ENCODE measurements at regions not wholly inside any gene's neighbourhood (a gene's known extent, or its start where the extent isn't known, plus 50 kb on each side); places are given as distances from the start of the nearest gene placed in this dataset.

GRCh38 chr1:72462186-72462905, 180.0 kb upstream of the NEGR1 start:
- Histone ChIP-seq H3K27me3 (replicated peaks; ENCODE audit: control insufficient read depth, insufficient read depth, low read length) (no peaks in the 10 kb centered on the region), H3K36me3 (ENCODE audit: control insufficient read depth, insufficient read depth, low read length) (no peaks in the 10 kb centered on the region), H3K4me3 (replicated peaks; ENCODE audit: low read depth, low read length) (no peak overlapping the region)
- no peak for DNase-seq (ENCODE audit: extremely low read depth, insufficient read length)
- no peak for TF ChIP-seq CTCF (IDR thresholded peaks at IDR 0.05; ENCODE audit: insufficient read depth, low read length, poor library complexity, severe bottlenecking)

GRCh38 chr1:72442262-72442661, 159.9 kb upstream of the NEGR1 start:
- Histone ChIP-seq H3K36me3 (ENCODE audit: control insufficient read depth, insufficient read depth, low read length) (no peaks in the 10 kb centered on the region), H3K4me3 (replicated peaks; ENCODE audit: low read depth, low read length) (no peak overlapping the region), H3K27me3 (replicated peaks; ENCODE audit: control insufficient read depth, insufficient read depth, low read length) (no peaks in the 10 kb centered on the region)
- TF ChIP-seq CTCF (IDR thresholded peaks at IDR 0.05; ENCODE audit: insufficient read depth, low read length, poor library complexity, severe bottlenecking), result no peak
- DNase-seq (ENCODE audit: extremely low read depth, insufficient read length), result no peak

- Histone ChIP-seq H3K36me3 (ENCODE audit: control insufficient read depth, insufficient read depth, low read length) (no peaks in the 10 kb centered on the region), H3K27me3 (replicated peaks; ENCODE audit: control insufficient read depth, insufficient read depth, low read length) (no peaks in the 10 kb centered on the region), H3K4me3 (replicated peaks; ENCODE audit: low read depth, low read length) (no peak overlapping the region)
- TF ChIP-seq CTCF (IDR thresholded peaks at IDR 0.05; ENCODE audit: insufficient read depth, low read length, poor library complexity, severe bottlenecking), result no peak
- no peak for DNase-seq (ENCODE audit: extremely low read depth, insufficient read length)
Observed at GRCh38 chr1:72439036-72439435, 156.7 kb upstream of the NEGR1 start.

- Histone ChIP-seq H3K36me3 (ENCODE audit: control insufficient read depth, insufficient read depth, low read length) (no peaks in the 10 kb centered on the region), H3K4me3 (replicated peaks; ENCODE audit: low read depth, low read length) (no peak overlapping the region), H3K27me3 (replicated peaks; ENCODE audit: control insufficient read depth, insufficient read depth, low read length) (no peaks in the 10 kb centered on the region)
- DNase-seq (ENCODE audit: extremely low read depth, insufficient read length), result no peak
- no peak for TF ChIP-seq CTCF (IDR thresholded peaks at IDR 0.05; ENCODE audit: insufficient read depth, low read length, poor library complexity, severe bottlenecking)
Observed at GRCh38 chr1:72438270-72438669, 155.9 kb upstream of the NEGR1 start.

GRCh38 chr1:72435025-72435424, 152.7 kb upstream of the NEGR1 start:
- H3K4me3 ChIP-seq (replicated peaks; ENCODE audit: low read depth, low read length), result no peak overlapping the region
- no peaks in the 10 kb centered on the region for H3K36me3 ChIP-seq (ENCODE audit: control insufficient read depth, insufficient read depth, low read length)
- no peak for DNase-seq (ENCODE audit: extremely low read depth, insufficient read length)
- H3K27me3 ChIP-seq (replicated peaks; ENCODE audit: control insufficient read depth, insufficient read depth, low read length), result no peaks in the 10 kb centered on the region
- TF ChIP-seq CTCF (IDR thresholded peaks at IDR 0.05; ENCODE audit: insufficient read depth, low read length, poor library complexity, severe bottlenecking), result no peak

- Histone ChIP-seq H3K4me3 (replicated peaks; ENCODE audit: low read depth, low read length) (no peak overlapping the region), H3K27me3 (replicated peaks; ENCODE audit: control insufficient read depth, insufficient read depth, low read length) (no peaks in the 10 kb centered on the region), H3K36me3 (ENCODE audit: control insufficient read depth, insufficient read depth, low read length) (no peaks in the 10 kb centered on the region)
- TF ChIP-seq CTCF (IDR thresholded peaks at IDR 0.05; ENCODE audit: insufficient read depth, low read length, poor library complexity, severe bottlenecking), result no peak
- no peak for DNase-seq (ENCODE audit: extremely low read depth, insufficient read length)
Observed at GRCh38 chr1:72434070-72434469, 151.7 kb upstream of the NEGR1 start.
